Skeletal muscle cell (primary cell): ENCODE measurements at regions not wholly inside any gene's neighbourhood (a gene's known extent, or its start where the extent isn't known, plus 50 kb on each side); places are given as distances from the start of the nearest gene placed in this dataset.
"Not testable (repeated sequence)": the region's sequence is repeated elsewhere in the genome, so short reads cannot be mapped to it uniquely, and the experiment has no call there.

Experiments
- DNase-seq: peaks from one replicate; pipeline ENCODE4 v3.0.0-alpha.2; 2010; ENCODE audit warnings: low read depth
- H3K4me3 ChIP-seq: 2 replicates; pipeline ENCODE4 v1.5.1; 2011; ENCODE audit warnings: low read depth, mild to moderate bottlenecking, control low read depth, low read length, moderate library complexity

DNA sequence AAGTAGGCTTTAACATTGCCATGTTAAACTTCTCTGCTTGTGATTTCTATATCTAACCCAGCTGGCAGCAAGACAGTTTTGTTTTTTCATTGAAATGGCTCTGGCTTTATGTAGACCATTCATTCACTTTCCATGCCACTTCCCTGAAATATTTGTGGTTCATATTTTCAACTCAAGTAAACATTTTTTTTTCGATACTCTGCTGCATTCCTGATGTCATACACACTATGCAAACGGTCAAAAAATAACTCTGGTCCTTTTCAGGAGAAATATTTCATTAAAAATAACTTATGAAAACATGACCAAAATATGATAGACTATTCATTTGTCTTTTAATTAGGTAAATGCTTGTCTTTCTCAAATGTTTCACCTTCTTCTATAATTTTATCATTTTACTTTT, 116.3 kb downstream of the USP22 start:
- no peak overlapping the region for H3K4me3 ChIP-seq
- DNase-seq, result no peak

DNA sequence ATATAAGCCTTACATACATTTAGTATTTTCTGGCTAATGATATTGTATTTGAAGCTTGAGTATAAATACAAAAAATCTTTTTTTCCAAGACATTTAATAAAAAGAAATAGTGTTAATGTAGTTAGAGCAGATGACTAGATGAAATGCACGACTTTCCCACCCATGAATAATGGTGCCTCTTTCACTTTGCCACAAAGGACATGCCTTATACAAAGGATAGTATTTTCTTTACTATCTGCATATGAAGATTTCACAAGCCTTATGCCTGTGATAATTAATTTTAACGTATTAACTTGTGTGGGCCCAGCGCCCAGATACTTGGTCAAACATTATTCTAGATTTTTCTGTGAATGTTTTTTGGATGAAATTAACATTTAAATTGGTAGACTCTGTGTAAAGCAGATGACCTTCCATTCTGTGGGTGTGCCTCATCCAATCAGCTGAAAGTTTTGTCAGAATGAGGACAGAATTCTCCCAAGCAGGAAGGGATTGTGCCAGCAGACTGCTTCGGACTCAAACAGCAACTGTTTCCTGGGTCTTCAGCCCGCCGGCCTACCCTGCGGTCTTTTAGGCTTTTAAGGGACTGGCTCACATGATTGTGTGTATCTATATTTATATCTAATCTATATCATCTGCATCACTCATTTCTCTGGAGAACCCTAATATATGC, 115.4 kb downstream of the USP22 start:
- DNase-seq, result no peak
- H3K4me3 ChIP-seq, result no peak overlapping the region

DNA sequence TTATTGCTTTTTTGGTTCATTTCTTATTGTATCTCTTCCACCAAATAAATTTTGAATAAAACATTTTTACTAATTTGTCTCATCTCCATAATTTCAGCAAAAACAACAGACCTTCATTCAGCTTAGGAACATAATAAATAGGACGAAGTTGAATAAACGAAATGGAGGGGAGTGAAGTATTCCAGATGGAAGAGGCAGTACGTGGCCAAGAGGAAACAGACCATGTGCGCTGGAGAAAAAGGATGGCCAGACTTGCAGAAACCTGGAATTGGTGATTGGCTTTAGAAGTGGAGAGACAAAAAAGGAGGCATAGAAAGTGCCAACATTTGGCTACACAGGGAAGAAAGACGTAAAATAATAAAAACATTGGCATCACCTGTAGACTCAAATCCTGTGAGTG, 113.5 kb downstream of the USP22 start:
- H3K4me3 ChIP-seq, result no peak overlapping the region
- DNase-seq, result no peak

DNA sequence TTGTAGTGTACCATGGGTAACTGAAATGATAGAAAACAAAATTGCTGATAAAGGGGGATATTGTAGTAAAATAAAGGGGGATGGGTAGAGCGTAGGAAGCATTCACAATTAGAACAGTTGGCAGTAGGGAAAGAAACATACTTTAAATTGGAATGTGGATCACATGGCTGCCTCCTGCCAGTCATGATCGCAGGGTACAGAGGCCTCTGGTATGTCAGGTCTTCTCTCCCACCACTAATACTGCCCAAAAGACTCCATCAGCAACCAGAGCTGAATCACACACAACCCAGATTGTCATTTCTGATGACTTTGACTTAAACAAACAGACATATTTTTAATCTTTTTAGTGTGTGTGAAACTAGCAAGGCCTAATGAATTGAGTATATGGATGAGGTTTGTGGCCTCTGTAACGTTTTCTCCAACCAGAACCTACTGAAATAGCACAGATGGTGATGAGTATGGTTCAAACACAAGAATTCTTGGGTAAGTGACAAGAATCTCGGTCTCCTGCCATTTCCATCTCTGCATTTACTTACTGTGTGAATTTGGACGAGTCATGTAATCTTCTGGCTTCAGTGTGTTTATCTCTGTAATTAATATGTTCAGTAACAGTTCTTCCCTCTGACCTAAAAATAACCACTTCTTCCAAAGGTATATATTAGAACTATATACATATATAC, 112.6 kb downstream of the USP22 start:
- no peak overlapping the region for H3K4me3 ChIP-seq
- no peak for DNase-seq

DNA sequence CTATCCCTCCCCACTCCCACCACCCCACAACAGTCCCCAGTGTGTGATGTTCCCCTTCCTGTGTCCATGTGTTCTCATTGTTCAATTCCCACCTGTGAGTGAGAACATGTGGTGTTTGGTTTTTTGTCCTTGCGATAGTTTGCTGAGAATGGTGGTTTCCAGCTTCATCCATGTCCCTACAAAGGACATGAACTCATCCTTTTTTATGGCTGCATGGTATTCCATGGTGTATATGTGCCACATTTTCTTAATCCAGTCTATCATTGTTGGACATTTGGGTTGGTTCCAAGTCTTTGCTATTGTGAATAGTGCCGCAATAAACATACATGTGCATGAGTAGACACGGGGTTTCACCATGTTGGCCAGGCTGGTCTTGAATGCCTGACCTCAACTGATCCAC, 109.8 kb downstream of the USP22 start:
- DNase-seq, H3K4me3 ChIP-seq: not testable (repeated sequence)

DNA sequence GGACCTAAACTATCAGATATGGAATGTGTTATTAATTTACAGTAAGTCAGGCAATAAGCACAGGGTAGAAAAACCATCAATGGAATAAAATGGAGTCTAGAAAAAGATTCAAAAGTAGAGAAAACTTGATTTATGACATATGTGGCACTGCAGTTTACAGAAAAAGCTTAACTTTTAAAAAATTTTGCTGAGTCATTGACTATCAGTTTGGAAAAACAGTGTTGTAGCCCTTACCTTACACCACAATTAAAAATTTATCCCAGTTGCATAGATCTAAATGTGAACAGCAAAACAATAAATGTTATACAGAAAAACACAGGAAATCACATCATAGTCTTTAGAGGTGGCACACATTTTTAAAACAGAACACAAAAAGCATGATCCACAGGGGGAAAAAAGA, 108.5 kb downstream of the USP22 start:
- DNase-seq, result no peak

DNA sequence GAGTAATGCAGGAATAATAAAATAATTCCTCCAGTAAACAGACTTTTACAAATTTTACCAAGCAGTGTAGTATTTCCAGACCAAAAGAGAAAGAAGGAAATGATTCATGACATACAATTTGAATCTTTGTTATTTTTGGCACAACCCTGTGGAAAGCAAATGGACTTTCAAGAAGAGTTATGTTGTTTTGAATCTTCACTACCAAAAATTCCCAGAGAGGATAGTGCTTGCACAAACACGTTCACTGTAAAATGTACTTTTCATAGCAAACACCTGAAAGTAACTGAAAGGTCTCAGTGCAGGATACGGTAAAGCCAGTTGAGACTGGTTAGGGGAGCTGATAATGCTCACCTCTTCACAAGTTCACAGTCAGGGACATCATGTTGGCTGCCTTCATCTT, 107.1 kb downstream of the USP22 start:
- no peak overlapping the region for H3K4me3 ChIP-seq
- peak; percentile 59 for DNase-seq

More for the DNA sequence above, 108.5 kb downstream of the USP22 start:
- H3K4me3 ChIP-seq, result no peak overlapping the region

DNA sequence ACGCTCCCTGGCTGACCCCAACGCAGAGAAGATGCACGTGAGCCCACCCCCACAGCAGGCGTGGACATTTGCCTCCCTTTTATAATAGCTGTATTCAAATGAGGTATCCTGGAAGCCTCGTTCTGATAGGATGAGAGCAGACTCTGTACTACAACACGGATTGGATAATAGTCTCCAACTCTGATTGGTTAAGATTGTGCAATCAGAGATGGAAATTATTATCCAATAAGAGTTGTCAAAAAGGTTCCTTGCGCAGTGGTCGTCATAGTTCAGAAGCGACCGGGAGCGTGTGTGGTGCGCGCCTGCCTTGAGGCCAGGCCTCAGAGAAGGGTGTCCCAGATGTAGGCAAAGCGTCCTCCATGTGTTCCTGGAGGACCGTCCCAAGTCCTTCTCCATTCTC, 104.6 kb downstream of the USP22 start:
- DNase-seq, result no peak
- H3K4me3 ChIP-seq, result no peak overlapping the region

DNA sequence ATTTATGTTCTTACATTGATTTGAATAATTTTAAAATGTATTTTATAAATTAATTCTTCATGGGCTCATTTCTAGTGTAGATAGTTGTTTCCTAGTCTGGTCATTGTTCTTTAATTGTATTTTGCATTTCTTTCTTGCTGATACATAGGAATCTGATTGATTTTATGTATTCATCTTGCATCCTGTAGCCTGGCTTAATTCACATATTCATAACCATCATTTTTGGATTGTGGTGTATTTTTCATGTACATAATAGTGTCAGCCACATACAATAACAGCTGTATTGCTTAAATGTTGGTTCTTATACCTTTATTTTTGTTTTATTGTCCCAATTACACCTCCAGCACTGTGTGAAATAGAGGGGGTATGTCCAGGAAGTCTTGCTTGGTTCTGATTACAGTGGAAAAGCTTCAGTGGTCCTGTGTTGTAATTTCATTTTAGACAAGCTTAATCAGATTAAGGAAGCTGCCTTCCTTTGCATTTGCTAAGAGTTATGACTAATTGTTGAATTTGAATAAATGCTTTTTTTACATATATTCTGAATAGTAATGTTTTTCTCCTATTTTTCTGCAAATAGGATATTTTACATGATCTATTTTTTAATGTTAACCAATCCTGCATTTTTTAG, 103.7 kb downstream of the USP22 start:
- no peak for DNase-seq
- H3K4me3 ChIP-seq, result no peak overlapping the region

DNA sequence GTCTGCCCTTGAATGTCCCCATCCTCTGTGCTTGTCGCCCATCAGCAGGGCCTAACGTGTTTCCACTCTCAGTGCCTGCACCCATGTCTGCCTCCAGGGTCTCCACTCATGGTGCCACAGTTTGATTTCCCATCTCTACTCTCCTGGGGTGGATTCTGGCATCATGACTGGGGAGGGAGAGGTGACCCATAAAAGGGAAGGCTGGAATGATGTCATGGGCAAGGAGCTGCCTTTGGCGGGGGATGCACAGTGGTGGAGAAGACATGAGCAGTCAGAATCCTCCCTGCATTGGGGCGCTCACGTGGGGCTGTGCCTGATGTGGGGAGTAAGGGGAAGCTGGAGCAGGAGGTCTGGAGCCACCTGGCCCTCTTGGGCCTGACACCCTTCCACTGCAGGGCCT, 100.9 kb downstream of the USP22 start:
- no peak overlapping the region for H3K4me3 ChIP-seq
- no peak for DNase-seq

DNA sequence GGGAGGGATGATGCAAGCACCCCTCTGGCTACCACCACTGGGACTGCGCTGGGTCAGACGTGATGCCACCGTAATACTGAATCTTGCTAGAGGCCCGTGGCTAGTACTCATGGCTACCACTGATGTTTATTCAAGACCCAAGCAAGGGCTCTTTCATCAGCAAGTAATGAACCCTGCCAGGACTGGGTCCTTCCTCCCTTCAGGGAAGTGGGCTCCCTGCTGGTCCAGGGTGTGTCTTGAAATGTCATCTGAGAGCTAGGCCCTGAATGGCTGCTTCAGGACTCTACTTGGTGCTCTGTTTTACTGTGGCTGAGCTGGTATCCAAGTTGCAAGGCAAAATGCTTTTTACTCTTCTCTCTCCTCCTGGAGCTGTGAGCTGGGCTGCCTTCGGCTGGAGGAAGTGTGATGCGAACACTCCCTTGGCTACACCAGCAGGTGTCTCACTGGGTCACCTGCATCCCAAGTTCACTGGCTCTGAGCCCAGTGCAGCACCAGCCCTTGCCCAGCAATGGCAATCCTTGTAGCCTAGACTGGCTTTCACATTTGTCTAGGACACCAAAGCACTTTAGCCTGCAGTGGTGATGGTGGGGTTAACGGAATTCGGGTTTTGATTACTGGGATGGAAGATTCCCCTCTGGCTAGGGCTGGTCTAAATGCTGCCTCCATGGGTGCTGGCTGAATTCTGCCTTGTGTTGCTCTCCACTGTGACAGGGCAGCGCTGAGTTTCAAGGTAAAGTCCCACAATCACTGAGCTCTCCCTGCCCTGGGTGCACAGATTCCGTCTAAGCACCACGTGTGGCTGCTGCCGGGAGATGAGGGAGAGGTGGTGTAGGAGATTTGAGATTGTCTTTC, 98.6 kb downstream of the USP22 start:
- no peak for DNase-seq

DNA sequence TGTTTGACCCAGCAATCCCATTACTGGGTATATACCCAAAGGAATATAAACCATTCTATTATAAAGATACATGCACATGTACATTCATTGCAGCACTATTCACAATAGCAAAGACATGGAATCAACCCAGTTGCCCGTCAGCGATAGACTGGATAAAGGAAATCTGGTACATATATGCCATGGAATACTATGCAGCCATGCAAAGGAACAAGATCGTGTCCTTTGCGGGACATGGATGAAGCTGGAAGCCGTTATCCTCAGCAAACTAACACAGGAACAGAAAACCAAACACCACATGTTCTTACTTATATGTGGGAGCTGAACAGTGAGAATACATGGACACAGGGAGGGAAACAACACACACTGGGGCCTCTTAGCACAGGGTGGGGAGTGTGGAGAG, 95.1 kb downstream of the USP22 start:
- not testable (repeated sequence) for H3K4me3 ChIP-seq, DNase-seq

More for the DNA sequence above, 98.6 kb downstream of the USP22 start:
- H3K4me3 ChIP-seq, result no peak overlapping the region

DNA sequence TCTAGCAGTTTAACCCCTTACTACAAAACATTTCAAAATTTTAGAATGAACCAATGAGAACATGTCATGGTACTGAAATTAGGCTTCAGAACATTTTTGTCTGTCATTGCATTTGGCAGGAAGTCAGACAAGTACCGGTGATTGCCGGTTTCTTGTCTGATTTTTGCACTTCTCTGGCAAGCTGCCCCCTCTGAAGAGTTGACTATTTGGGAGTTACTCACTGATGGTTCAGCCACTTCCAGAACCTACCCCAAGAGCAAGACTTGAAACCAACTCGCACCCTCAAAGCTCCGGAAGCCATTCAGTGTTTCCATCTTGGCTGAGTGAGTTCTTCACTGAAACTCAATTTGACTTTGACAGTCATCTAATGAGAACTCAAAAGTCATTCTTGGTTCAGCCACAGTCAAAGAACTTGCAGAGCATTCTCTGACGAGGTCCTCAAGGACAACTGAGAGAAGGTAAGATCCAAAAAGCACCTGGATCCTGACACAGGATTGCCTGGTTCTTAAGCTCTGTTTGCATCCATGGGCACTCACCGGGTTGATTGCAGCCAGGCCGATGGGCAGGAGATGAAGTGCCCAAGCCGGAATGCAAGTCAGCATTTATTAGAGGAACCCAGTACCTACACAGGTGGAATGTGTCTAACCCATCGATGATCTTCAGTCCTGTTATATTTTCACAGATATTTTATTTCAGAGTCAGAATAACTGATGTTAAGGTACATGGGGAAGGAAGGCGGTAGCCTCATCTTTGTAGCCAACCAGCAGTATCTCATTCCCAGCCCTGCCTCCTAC, 93.6 kb downstream of the USP22 start:
- H3K4me3 ChIP-seq, result no peak overlapping the region
- no peak for DNase-seq
